ENCODE measurements at regions not wholly inside any gene's neighbourhood (a gene's known extent, or its start where the extent isn't known, plus 50 kb on each side); places are given as distances from the start of the nearest gene placed in this dataset.

DNA sequence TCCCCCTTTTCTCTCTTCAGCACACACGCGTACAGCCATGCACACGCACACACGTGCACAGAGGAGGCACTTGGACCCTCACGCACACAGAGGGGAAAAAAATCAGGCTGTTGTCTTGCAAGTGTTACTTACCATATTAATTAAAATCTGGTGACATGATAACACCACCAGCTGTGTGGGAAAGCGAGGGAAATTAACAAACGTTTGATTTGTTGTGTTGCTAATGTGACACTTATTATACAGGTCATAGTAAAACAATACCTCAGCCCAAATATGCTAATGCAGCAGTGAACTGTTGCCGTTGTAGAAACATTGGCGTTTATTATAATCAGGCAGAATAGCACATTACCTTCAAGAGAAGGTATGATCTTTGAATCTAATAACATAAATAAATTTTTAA, 211.7 kb downstream of the TEX29 start:
- DNase-seq (ENCODE audit: low read depth, low spot score): no peak
- H3K27ac ChIP-seq: no peak overlapping the region

DNA sequence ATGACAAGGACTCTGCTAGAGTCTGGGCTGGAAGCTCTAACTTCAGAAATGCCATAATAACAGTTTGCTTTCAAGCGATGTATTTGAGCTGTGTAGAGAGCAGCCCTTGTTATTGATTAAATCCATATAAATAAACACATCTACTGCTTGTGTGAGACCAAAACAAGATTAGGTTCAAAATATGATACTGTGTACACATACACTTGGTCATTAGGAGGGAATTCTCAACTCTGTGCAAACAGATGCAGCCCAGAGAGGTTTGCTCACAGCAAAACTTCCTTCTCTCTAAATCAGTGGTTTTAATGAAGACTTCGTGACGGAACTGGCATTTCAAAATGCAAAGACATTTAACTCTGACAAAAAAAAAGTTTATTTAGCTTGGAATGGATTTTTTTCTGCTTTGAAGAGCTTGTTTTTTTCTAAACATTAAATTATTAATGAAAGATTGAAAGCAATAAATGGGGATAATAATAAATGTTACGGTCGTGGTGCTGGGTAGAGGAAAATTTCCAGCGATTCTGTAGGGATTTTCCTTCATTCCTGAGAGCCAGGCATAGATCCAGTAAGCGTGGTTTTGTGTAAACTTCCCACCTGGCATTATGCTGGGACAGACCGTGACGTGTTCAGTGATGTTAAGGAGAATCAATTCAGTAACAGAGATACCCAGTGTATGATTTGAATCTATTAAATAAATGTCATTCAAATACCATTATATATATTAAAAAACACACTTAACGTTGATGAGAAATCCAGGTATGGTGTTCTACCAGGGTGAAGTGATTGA, 213.7 kb downstream of the TEX29 start:
- no peak for DNase-seq (ENCODE audit: low read depth, low spot score)
- no peak overlapping the region for H3K27ac ChIP-seq

DNA sequence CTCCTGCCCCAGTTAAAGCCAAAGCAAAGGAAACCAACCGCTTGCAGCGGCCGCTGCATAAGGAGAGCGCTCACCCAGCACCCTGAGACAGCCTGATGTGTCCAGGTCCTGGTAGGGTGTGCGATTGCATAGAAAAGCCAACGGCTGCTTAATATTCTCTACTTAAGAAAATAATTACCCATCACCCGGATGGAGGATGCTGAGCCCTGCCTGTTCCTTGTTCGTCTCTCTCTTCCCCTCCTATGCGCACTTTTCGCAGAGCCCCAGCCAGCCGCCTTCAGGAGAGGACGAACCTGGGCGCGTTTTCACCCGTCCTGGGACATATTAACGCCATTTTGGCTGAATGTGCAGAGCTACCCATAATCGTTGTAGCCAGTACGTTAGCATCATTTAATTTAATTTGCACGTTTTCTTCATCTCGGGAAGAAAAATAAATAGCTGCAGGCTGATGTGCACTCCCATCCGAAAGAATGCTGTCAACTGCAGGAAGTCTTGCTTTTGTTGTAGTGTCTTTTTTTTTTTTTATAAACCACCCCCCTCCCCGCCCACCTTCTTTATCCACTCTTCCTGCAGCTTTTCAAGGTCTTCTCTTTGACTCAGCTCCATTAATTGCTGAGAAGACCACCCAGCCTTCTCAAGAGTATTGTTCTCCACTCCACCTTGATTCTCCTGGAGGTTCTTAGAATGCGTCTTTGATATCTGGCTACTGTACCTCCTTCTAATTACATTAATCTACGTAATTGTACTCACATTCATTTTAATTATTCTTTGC, 214.5 kb downstream of the TEX29 start:
- no peak overlapping the region for H3K27ac ChIP-seq
- no peak for DNase-seq (ENCODE audit: low read depth, low spot score)

DNA sequence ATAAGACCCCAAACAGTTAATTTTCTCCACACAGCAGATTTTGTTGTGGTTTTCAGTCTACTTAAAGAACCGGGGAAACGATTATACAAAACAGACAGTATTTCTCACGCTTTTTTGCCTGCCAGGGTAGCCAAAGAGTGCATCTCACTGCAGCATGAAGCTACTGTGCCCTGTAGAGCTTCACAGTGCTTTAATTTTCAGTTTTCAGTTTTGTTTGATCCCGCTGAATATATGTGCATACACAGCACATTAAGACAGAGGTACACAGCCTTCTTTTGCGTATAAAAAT, 215.0 kb downstream of the TEX29 start:
- H3K27ac ChIP-seq: no peak overlapping the region
- no peak for DNase-seq (ENCODE audit: low read depth, low spot score)

DNA sequence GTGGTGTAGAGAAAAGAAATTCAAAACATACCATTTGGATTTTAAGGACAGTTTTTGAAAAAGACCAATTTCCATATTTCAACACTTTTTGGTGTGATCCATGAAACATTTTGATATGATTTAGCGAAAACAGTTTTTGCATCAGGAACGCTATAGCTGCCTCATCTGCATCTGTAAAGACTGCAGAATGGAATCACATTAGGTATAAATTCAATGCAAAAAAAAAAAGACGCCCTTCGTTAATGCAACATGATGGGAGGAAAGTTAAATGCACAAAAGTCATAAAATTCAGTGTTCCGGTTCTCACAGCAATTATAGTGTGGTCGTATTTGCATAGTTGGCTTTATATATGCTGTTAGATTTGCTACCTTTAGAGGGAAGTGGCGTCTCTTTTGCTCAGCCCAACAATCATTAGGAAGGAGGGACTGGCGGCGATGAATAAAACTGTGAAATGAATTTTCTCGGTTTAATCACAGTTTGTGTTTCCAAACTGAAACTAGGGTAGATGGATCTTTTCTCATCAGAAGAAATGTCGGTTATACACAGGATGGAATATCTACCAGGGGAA, 215.7 kb downstream of the TEX29 start:
- DNase-seq (ENCODE audit: low read depth, low spot score): no peak
- H3K27ac ChIP-seq: no peak overlapping the region

DNA sequence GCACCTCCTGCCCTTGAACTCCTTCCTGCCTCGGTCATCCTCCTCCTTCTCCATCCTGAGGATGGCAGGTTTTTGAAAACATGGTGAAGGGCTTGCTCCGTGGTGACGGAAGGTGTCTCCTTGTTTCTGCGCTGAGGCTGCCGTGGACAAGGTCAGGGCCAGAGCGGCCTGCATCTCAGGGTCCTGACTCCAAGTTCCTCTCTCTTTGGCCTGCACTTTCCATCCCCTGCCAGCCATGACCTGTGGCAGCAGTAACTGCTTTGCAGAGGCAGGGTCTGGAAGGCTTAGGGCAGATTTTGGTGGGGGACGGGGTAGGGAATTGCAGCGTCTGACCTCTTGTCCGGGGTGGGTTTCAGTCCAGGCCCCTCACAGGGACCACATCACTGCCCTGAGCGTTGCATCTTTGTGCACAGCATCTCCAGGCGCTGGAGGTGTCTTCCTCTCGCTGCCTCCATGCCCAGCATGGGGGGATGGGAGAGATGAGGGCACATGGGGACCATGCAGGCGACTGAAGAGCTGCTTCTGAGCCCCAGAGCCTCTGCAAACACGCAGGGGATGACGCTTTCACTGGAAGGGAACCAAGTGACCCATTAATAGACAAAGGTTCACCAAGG, 216.8 kb downstream of the TEX29 start:
- no peak overlapping the region for H3K27ac ChIP-seq
- no peak for DNase-seq (ENCODE audit: low read depth, low spot score)

DNA sequence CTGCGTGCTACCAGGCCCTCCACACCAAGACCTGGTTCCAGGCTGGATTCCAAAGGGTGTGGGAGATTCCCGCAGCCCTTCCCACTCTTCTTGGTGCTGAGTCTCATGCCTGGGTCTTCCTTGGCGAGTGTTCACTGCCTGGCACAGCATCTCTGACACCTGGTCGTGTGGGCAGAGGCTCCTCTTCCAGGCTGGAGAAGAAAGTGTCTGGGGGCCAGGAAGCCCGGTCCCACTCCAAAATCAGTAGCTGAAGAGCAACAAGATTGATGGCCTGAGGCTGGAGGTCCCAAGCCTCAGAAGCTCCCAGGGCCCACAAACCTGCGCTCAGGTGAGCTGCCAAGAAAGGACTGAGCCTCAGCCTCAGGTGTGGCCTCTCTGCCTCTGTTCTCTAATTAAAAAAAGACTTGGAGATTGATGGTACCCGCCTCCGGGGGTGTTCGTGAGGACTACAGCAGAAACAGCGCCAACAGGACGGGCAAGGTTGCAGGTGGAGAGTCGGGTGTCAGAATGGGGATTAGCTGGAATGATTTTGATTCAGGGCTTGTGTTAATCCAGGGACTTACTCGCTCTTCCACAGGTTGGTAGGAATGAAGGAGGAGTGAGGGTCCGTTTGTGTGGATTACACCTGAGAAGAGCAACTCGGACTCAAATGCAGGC, 217.5 kb downstream of the TEX29 start:
- DNase-seq (ENCODE audit: low read depth, low spot score): no peak

DNA sequence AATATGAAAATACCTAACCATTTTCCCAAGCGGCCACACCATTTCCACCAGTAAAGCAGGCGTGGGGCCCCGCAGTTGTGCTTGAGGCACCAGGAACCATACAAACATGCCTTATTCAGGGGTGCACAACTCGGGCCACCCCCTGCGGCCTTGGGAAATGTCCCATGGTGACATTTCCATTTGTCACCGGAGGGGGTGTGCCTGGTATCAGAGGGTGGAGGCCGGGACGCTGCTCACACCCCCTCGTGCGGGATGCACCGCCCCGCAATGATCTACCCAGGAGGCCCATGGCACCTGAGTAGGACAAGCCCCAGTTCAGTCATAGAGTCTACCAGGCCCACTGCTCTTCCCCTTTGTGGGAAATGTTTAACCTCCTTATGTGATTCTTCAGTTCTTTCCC, 218.8 kb downstream of the TEX29 start:
- no peak overlapping the region for H3K27ac ChIP-seq
- DNase-seq (ENCODE audit: low read depth, low spot score): no peak

More for the DNA sequence above, 217.5 kb downstream of the TEX29 start:
- no peak overlapping the region for H3K27ac ChIP-seq

DNA sequence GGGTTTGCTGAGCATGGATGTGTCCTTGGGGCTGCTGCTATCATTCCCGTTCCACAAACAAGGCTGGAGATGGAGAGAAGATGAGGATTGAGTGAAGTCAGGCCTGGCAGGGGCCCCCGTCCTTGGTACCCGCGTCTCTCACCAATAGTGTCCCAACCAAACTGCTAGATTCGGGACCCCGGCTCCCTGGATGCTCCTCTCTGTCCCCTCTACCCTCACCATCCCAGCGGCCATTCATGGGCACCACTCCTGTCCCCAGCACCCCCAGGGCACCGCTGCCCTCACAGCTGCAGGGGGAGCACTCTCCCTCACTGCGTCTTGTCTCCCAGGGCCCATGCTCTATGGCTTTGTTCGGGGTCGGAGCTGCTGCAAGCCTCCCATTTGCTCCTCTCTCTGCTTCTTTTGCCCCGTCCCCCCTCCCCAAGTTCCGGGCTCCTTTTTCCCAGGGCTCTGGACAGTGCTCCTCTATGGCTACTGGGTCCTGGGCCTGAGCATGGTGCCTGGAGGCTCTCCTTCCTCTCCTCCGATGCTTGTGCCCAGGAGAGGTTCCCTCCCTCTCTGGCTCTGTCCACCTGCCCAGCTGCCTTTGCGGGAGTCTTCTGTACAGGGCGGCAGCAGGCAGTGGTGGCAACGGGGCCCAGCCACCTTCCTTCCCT, 219.5 kb downstream of the TEX29 start:
- DNase-seq (ENCODE audit: low read depth, low spot score): no peak
- H3K27ac ChIP-seq: no peak overlapping the region

DNA sequence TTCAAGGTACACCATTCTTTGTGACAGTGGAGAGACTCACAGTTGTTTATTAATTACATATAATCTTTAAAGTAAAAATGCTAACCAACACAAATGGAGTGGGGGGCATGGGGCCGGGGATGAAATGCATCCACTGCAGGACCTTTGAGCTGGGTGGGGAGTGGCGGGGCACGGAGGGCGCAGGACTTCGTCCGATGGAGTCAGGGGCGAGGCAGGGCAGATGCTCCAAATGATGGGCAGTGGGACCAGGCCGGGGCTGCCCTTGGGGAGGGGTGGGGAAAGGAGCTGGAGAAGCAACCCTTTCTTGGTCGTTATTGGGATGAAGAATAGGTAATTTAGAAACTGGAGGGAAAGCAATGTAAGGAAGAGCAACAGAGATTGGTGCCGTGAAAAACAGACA, 220.0 kb downstream of the TEX29 start:
- DNase-seq (ENCODE audit: low read depth, low spot score): no peak
- no peak overlapping the region for H3K27ac ChIP-seq

DNA sequence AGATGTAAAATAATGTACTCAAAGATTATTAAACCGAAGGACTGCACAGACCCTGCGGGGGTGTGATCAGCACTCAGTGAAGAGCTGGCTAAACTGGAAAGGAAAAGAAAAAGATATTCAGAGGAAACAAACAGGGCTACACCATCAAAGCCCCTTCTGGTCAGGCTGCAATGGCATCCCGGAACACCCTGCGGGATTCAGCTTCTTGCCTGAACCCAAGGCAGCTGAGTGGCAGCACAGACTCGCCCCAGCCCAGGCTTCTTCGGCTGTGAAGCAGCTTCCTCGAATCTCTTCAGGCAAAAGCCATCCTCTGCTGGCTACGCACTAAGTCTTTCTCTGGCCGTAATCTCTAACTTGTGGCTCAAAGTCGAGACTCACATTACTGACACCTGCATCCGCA, 220.9 kb downstream of the TEX29 start:
- DNase-seq (ENCODE audit: low read depth, low spot score): no peak
- H3K27ac ChIP-seq: no peak overlapping the region

DNA sequence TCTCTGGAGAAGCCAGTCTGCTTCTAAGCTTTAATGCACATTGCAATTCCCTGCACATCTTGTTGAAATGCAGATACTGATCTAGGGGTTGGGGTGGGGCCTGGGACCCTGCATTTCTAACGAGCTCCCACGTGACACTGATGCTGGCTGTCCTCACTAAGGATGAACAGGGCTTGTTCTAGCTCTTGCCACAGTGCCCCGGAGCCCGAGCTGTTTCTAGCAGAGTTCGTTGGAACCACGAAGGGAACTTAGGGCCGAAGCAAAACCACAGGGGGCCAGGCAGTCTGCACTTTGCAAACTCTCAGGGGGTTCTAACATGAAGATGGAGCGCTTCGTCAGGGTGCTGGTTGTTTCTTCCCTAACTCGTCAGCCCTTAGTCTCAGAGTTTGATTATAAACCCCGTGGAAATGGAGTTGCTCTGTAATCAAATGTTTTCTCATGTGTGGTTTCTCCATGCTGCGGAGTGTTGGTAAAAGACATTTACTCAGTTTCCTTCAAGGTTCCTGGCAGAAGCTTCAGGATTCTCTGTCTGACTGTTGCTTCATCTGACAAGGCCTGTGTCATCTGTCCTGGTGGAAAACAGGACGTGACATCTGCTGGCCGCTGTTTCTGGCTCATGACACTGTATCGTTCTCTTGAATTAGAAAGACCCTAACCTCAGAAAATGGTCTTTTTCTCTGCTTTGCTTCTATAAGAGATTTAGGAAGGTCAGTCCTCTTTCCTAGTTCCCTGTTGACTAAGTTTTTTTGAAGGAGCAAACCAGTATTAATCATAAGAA, 221.5 kb downstream of the TEX29 start:
- DNase-seq (ENCODE audit: low read depth, low spot score): no peak
- no peak overlapping the region for H3K27ac ChIP-seq

DNA sequence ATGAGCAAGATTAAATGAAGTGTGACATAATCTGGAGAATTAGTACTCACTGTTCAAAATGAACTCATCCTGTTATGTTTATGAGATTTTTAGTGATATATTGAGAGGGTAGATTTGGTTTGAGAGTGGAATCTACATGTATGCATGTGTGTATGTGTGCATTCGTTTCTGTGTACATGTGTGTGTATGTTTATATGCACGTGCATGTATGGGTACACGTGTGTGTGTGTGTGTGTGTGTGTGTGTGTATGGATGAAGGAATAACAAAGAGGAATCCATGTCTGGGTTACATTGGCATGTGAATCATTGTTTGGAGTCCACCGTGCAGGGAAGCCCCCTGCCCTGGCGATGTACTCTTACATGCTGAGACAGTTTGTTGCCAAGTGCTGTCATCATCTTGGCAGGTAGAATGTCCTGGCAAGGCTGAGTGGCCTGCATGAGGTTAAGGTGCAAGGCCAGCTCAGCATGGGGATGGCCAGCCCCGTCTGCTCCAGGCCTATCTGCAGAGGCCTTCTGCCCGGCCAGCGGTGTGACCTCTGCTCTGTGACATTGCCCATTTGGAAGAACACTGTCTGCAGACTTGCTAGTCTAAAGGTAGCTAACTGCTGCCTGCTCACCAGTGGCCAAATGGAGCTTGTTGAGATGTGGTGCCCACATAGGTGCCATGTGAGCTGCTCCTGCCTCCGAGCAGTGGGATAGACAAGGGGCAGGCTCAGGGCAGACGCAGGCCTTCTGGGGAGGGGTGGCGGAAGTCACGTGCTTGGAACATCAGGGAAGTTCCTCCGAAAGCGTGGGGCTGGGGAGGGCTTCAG, 222.3 kb downstream of the TEX29 start:
- H3K27ac ChIP-seq: no peak overlapping the region
- no peak for DNase-seq (ENCODE audit: low read depth, low spot score)

DNA sequence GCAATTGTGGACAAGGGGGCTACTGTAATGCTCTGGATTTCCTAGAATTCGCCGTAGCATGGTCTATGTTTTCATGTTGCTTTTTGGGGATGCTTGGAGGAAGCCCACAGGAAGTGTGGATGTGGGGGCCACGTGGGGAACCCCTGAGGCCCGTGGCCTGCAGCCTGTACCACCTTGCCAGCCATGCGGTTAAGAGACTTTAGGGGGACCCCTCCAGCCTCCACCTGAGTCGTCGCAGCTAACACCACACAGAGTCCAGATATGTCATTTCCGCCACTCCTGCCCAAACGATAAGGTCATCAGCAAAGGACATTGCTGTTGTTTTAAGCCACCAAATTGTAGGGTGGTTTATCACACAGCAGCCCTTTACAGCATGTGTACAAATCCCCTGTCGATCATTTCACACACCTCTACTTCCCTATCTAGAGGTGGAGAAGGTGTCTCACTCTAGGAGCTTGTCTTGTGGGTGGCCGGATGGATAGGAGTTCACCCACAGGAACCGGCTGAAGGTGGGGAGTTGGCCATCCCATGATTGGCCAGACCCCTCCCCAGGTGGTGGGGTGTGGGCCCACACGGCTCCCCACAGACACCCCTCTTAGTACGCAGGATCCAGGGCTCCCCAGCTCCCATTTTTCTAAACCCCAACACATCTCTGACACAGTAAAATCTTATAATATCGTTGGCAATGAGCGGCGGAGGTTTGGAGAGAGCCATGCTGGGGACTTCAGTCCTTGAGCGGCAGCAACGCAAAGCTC, 226.7 kb downstream of the TEX29 start:
- no peak overlapping the region for H3K27ac ChIP-seq
- DNase-seq (ENCODE audit: low read depth, low spot score): no peak

DNA sequence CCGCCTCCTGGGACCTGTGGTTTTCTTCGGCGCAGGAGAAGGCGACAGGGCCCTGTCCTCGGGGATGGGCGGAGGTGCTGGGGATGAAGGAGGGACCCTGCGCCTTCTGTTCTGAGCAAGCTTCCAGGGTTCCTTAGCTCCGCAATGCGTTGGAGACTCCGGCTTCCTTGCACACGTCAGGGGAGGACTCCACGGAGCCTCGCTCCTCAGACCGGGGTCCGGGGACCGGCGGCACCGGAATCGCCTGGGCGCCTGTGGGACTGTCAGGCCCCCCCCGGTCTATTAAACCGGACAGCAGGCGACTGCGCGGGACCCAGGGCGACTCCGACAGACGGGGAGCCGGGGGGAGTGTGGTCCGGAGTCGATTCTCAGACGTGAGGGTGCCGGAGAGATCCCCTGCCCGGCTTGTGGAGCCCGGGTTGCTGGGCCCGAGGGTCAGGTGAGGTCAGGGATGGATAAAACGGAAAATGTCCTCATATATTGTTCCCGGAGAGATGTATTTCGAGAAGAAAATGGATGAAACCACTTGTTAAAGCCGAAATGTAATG, 227.4 kb downstream of the TEX29 start:
- no peak overlapping the region for H3K27ac ChIP-seq
- DNase-seq (ENCODE audit: low read depth, low spot score): no peak

DNA sequence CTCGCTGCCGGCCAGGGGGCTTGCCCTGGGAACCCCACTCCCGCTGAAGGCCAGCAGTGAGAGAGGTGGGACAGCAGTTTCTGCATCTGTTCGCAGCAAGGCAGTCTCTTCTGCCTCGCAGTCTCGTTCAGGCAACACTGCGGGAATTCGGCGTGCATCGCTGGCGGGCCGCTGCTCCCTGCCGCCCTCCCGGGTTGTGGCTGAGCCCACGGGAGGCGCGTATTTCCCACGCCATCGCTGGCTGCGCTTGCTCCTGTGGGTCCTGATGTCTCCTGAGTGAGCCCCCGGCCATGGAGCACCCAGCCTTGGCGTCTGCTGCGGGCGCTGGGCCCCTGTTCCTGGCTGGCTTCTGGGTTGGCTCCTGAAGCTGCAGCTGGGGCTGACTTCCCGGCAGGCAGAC, 227.9 kb downstream of the TEX29 start:
- no peak overlapping the region for H3K27ac ChIP-seq
- DNase-seq (ENCODE audit: low read depth, low spot score): no peak

DNA sequence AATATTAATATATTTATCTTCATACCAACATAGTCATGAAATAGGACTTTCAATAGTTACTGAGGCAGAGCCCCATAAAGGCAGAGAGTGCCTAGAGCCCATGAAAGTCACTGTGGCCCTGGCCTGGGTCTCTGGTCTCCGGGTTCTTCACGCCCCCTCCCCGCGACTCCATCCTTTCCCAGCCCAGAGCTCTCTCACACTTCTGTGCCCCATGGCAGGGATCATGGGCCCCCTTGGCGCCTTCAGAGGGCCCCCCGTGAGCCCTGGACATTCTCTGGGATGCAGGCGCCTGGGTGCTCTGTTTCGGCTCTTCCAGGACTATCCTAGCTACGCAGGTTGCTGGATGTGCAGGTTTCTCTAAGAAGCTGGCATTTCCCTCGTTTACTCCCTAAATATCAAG, 228.4 kb downstream of the TEX29 start:
- no peak overlapping the region for H3K27ac ChIP-seq
- DNase-seq (ENCODE audit: low read depth, low spot score): no peak

DNA sequence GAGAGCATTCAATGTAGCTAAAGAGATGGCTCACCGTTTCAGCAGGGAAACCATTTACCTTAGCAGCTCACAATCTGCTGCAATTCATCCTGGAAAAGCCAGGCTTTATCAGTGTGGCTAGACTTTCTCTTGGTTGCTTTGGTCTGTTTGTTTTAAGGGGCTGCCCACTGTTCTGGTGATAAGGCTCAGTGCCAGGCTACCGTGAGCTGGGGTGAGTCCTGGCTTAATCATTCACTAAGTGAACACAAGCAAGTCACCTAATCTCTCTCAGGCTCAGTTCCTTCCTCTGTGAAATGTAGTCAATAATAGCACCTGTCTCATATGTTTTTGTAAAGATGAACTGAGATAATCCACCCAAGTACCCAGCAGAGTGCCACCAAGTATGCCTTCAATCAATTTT, 229.0 kb downstream of the TEX29 start:
- no peak overlapping the region for H3K27ac ChIP-seq
- DNase-seq (ENCODE audit: low read depth, low spot score): no peak
